GM12865 (cell line): ENCODE measurements at regions not wholly inside any gene's neighbourhood (a gene's known extent, or its start where the extent isn't known, plus 50 kb on each side); places are given as distances from the start of the nearest gene placed in this dataset.
"Not testable (repeated sequence)": the region's sequence is repeated elsewhere in the genome, so short reads cannot be mapped to it uniquely, and the experiment has no call there.

ENCODE experiments used
- DNase-seq: peaks from one replicate; pipeline ENCODE4 v3.0.0; 2010; ENCODE audit warnings: low read depth
- H3K4me3 ChIP-seq: 2 replicates; pipeline ENCODE4 v1.5.1; 2011; ENCODE audit warnings: mild to moderate bottlenecking, low read depth, low read length, control low read depth
- TF ChIP-seq, protein P1 (sequence below): IDR thresholded peaks from 2 replicates; pipeline ENCODE4 v1.5.1; 2011; ENCODE audit warnings: low read length, control low read depth, low read depth, inconsistent platforms; ENCODE audit not compliant: insufficient read depth; ENCODE audit errors: missing control alignments

DNA sequence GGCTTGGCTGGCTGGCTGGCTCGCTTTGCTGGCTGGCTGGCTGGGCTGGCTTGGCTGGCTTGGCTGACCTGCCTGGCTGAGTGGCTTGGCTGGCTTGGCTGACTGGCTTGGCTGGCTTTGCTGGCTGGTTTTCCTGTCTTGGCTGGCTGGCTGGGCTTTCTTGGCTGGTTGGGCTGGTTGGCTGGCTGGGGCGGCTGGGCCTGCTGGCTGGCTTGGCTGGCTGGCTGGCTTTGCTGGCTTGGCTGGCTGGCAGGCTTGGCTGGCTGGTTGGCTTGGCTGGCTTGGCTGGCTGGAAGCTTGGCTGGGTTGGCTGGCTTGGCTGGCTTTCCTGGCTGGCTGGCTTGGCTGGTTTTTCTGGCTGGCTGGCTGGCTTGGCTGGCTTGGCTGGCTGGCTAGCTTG, 435.6 kb downstream of the GOLGA6L6 start:
- no peak for DNase-seq
- no peak overlapping the region for H3K4me3 ChIP-seq
- TF ChIP-seq, protein P1, sequence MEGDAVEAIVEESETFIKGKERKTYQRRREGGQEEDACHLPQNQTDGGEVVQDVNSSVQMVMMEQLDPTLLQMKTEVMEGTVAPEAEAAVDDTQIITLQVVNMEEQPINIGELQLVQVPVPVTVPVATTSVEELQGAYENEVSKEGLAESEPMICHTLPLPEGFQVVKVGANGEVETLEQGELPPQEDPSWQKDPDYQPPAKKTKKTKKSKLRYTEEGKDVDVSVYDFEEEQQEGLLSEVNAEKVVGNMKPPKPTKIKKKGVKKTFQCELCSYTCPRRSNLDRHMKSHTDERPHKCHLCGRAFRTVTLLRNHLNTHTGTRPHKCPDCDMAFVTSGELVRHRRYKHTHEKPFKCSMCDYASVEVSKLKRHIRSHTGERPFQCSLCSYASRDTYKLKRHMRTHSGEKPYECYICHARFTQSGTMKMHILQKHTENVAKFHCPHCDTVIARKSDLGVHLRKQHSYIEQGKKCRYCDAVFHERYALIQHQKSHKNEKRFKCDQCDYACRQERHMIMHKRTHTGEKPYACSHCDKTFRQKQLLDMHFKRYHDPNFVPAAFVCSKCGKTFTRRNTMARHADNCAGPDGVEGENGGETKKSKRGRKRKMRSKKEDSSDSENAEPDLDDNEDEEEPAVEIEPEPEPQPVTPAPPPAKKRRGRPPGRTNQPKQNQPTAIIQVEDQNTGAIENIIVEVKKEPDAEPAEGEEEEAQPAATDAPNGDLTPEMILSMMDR: no peak

DNA sequence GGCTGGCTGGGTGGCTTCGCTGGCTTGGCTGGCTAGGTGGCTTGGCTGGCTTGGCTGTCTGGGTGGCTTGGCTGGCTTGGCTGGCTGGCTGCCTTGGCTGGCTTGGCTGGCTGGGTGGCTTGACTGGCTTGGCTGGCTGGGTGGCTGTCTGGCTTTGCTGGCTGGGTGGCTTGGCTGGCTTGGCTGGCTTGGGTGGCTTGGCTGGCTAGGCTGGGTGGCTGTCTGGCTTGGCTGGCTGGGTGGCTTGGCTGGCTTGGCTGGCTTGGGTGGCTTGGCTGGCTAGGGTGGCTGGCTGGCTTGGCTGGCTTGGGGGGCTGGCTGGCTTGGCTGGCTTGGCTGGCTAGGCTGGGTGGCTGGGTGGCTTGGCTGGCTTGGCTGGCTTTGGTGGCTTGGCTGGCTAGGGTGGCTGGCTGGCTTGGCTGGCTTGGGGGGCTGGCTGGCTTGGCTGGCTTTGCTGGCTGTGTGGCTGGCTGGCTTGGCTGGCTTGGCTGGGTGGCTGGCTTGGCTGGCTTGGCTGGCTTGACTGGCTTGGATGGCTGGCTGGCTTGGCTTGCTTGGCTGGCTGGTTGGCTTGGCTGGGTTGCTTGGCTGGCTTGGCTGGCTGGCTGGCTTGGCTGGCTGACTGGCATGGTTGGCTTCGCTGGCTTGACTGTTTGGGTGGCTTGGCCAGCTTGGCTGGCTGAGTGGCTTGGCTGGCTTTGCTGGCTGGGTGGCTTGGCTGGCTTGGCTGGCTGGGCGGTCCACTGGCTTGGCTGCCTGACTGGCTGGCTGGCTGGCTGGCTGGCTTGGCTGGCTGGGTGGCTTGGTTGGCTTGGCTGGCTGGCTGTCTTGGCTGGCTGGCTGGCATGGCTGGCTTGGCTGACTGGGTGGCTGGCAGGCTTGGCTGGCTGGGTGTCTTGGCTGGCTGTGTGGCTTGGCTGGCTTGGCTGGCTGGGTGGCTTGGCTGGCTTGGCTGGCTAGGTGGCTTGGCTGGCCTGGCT, 436.3 kb downstream of the GOLGA6L6 start:
- DNase-seq: not testable (repeated sequence)

DNA sequence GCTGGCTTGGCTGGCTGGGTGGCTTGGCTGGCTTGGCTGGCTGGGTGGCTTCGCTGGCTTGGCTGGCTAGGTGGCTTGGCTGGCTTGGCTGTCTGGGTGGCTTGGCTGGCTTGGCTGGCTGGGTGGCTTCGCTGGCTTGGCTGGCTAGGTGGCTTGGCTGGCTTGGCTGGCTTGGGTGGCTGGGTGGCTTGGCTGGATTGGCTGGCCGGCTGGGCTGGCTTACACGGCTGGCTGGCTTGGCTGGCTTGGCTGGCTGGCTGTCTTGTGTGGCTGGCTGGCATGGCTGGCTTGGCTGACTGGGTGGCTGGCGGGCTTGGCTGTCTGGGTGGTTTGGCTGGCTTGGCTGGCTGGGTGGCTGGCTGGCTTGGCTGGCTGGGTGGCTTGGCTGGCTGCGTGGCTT, 437.0 kb downstream of the GOLGA6L6 start:
- DNase-seq, H3K4me3 ChIP-seq: not testable (repeated sequence)

More for the DNA sequence above, 436.3 kb downstream of the GOLGA6L6 start:
- H3K4me3 ChIP-seq: not testable (repeated sequence)

DNA sequence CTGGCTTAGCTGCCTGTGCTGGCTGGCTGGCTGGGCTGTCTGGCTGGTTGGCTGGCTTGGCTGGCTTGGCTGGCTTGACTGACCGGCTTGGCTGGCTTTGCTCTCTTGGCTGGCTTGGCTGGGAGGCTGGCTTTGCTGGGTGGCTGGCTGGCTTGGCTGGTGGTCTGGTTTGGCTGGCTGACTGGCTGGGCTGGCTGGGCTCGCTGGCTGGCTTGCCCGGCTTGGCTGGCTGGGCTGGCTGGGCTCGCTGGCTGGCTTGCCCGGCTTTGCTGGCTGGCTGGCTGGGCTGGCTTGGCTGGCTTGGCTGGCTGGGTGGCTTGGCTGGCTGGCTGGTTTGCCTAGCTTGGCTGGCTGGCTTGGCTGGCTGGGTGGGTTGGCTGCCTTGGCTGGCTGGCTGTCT, 438.7 kb downstream of the GOLGA6L6 start:
- DNase-seq, H3K4me3 ChIP-seq: not testable (repeated sequence)

DNA sequence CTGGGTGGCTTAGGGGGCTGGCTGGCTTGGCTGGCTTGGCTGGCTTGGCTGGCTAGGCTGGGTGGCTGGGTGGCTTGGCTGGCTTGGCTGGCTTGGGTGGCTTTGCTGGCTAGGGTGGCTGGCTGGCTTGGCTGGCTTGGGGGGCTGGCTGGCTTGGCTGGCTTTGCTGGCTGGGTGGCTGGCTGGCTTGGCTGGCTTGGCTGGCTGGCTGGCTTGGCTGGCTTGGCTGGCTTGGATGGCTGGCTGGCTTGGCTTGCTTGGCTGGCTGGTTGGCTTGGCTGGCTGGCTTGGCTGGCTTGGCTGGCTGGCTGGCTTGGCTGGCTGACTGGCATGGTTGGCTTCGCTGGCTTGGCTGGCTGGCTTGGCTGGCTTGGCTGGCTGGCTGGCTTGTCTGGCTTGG, 439.4 kb downstream of the GOLGA6L6 start:
- not testable (repeated sequence) for DNase-seq, H3K4me3 ChIP-seq

DNA sequence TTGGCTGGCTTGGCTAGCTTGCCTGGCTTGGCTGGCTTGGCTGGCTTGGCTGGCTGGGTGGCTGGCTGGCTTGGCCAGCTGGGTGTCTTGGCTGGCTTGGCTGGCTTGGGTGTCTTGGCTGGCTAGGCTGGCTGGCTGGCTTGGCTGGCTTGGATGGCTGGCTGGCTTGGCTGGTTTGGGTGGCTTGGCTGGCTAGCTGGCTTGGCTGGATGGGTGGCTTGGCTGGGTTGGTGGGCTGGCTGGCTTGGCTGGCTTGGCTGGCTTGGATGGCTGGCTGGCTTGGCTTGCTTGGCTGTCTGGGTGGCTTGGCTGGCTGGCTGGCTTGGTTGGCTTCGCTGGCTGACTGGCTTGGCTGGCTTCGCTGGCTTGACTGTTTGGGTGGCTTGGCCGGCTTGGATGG, 440.3 kb downstream of the GOLGA6L6 start:
- not testable (repeated sequence) for H3K4me3 ChIP-seq, DNase-seq

DNA sequence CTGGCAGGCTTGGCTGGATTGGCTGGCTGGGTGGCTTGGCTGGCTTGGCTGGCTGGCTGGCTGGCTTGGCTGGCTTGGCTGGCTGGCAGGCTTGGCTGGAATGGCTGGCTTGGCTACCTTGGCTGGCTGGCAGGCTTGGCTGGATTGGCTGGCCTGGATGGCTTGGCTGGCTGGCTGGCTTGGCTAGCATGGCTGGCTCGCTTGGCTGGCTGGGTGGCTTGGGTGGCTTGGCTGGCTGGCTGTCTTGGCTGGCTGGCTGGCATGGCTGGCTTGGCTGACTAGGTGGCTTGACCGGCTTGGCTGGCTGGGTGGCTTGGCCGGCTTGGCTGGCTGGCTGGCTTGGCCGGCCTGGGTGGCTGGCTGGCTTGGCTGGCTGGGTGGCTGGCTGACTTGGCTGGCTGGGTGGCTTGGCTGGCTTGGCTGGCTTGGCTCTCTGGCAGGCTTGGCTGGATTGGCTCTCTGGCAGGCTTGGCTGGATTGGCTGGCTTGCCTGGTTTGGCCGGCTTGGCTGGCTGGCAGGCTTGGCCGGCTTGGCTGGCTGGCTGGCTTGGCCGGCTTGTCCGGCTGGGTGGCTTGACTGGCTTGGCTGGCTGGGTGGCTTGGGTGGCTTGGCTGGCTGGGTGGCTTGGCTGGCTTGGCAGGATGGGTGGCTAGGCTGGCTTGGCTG, 440.9 kb downstream of the GOLGA6L6 start:
- not testable (repeated sequence) for DNase-seq, H3K4me3 ChIP-seq

DNA sequence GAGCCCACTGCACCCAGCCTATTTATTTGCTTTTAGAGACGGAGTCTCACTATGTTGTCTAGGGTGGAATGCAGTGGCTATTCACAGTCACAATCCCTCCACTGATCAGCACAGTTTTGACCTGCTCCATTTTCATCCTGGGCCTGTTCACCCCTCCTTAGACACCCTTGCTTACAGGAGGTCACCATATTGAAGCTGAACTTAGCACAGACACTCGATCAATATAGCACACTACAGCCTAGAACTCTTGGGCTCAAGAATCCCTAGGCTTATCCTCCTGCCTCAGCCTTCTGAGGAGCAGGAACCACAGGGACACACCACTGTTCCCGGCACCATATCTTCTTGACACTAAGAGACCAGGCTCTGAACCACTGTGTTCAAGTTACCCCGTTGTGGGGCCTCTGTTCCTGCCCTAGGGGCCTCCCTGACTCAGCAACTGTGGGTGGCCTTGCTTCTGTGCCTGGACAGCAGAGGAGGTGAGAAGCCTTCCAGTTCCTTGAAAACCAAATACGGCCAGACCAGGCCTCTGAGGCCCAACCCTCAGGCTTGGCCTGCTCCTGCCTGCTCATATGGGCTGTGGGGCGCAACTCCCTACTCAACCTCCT, 445.8 kb downstream of the GOLGA6L6 start:
- not testable (repeated sequence) for H3K4me3 ChIP-seq, DNase-seq

DNA sequence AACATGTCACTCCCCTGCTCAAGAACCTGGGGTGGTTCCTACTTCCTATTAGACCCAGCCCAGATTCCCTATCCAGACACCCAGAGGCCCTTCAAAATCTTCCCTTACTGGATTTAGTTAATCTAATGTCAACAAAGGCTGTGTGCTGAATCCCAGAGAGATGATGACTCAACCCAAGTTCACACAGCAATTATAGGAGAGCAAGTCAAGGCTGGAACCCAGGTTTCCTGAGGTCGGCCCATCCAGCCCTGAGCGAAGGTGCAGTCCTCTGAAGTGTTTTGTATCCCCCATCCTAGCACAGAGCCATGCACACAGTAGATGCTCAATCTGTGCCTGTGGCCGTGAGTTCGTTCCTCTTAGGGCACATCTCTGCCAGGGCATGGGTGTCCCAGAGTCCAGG, 452.1 kb downstream of the GOLGA6L6 start:
- DNase-seq: not testable (repeated sequence)

DNA sequence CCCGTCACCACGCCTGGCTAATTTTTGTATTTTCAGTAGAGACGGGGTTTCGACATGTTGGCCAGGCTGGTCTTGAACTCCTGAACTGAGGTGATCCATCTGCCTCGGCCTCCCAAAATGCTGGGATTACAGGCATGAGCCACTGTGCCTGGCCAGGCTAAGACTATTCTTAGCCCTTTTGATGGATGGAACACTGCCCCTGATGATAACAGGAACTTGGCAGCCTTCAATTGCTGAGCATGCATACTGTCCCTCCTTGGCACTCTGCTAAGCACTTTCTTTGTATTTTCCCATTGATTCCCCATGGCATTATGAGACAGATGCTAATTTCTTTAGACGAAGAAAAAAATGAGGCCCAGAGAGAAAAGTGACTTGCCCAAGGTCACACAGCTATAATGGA, 457.6 kb downstream of the GOLGA6L6 start:
- H3K4me3 ChIP-seq, DNase-seq: not testable (repeated sequence)

More for the DNA sequence above, 452.1 kb downstream of the GOLGA6L6 start:
- not testable (repeated sequence) for H3K4me3 ChIP-seq

DNA sequence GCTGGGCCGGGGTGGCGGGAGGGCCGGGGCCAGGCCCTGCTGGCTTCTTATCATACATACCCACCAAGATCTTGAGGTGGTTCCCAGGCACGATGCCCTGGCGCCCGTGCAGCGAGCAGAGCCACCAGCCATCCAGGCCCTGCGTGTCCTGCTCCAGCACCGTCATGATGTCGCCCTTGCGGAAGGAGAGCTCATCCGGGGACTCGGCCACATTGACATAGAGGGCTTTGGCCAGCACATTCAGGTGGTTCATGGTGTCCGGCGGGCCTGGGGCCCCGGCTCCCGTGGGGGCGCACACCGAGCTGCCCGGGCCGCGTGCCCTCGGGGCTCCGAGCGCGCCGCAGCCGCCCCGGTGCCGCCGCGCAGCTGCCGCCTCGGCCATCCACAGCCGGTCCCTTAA, 467.5 kb downstream of the GOLGA6L6 start:
- not testable (repeated sequence) for H3K4me3 ChIP-seq, DNase-seq

DNA sequence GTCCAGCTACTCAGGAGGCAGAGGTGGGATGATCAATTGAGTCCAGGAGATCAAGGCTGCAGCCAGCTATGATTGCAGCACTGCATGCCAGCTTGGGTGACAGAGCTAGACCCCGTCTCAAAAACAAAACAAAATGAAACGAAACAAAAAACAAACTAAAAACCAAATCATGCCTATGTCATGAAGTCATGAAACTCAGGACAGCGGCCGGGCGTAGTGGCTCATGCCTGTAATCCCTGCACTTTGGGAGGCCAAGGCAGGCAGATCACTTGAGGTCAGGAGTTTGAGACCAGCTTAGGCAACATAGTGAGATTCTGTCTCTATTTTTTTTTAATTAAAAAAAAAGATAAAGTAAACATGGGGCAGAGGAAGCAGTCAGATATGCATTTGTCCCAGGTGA, 472.6 kb downstream of the GOLGA6L6 start:
- DNase-seq, H3K4me3 ChIP-seq: not testable (repeated sequence)

DNA sequence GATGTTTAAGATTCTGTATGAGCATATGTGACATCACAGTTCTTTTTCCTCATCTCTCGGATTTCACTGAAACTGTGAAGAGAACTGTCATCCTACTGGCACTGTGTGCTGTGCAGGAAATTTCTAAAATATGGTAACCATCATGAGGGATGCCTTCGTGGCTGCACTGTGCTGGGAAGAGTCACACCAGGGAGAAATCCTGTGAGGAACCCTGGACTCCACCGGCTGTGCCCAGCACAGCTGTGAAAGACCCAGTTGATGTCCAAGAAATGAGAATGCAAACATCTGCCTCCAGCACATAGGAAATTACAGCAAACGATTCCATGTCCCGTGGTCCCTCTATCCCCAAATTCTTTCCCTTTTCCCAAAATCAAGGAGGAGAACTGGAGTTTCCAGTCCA, 475.4 kb downstream of the GOLGA6L6 start:
- H3K4me3 ChIP-seq, DNase-seq: not testable (repeated sequence)

DNA sequence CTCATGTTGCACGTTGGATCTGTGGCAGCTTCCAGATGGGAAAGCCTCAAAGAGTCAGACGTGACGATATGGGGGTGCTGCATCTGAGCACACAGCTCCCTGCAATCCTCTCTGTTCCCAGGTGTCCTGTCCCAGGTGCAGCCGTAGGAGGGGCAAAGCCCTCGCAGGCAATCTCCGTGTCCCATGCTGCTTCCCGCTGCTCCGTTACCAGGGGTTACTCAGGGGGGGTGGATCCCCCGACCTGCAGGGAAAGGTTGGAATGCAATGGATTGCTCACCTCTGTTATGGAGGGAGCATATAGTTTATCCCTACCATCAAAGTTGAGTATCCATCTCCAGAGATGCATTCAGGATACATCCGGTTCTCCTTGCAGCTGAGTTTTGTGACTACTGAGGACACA, 476.1 kb downstream of the GOLGA6L6 start:
- DNase-seq, H3K4me3 ChIP-seq: not testable (repeated sequence)

DNA sequence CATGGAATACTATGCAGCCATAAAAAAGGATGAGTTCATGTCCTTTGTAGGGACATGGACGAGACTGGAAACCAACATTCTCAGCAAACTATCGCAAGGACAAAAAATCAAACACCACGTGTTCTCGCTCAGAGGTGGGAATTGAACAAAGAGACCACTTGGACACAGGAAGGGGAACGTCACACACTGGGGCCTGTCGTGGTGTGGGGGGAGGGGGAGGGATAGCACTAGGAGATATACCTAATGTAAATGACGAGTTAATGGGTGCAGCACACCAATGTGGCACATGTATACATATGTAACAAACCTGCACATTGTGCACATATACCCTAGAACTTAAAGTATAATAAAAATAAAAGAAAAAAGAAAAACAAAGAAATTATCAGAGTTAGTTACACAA, 478.4 kb downstream of the GOLGA6L6 start:
- not testable (repeated sequence) for DNase-seq

DNA sequence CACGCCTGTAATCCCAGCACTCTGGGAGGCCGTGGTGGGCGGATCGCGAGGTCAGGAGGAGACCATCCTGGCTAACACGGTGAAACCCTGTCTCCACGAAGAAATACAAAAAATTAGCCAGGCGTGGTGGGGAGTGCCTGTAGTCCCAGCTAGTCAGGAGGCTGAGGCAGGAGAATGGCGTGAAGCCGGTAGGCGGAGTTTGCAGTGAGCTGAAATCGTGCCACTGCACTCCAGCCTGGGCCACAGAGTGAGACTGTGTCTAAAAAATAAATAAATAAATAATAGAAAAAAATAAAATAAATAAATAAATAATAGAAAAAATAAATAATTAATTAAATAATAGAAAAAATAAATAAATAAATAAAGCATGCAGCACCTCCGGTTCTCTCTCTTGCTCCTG, 480.8 kb downstream of the GOLGA6L6 start:
- not testable (repeated sequence) for DNase-seq, H3K4me3 ChIP-seq

More for the DNA sequence above, 478.4 kb downstream of the GOLGA6L6 start:
- H3K4me3 ChIP-seq: not testable (repeated sequence)

DNA sequence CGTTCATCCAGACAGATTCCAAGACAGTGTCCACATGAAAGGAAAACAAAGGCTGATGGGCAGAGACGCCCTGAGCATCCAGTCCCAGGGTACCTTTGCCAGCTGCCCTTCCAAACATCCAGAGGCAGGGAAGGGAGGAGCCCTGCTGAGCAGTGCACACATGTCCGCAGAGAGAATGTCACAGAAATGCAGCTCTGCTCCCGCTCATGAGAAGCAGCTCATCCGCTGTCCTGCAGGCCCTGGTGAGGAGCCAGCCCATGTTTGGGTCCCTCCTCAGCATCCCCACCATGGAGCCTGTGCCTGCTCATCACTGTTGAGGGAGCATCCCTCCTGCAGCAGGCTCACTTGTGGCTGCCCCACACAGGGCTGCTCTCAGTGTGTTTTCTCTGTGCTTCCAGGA, 484.7 kb downstream of the GOLGA6L6 start:
- not testable (repeated sequence) for H3K4me3 ChIP-seq, DNase-seq

DNA sequence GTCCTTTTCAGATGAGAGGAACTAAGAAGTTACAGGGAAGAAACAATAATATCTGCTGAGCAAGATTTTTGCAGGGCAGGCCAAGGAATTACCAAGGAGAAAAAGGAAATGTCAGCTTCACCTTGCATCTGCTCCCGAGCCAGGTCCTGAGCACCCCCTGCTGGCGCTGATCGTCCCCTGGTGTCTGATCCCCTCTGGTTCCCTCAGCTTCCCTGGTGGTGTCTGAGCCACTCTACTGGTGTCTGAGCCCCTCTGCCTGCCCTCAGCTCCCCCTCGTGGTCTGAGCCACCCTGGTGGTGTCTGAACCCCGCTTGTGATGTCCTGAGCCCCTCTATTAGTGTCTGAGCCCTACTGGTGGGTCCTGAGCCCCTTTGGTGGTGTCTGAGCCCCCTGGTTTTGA, 485.7 kb downstream of the GOLGA6L6 start:
- not testable (repeated sequence) for H3K4me3 ChIP-seq, DNase-seq
